GM10248 (cell line): ENCODE measurements at regions not wholly inside any gene's neighbourhood (a gene's known extent, or its start where the extent isn't known, plus 50 kb on each side); places are given as distances from the start of the nearest gene placed in this dataset.

ENCODE experiments used
- CTCF ChIA-PET: fragments of 300-600 bp; sonication (Branson Sonifier 250); formaldehyde crosslinking; extraction: SDS; loops from one replicate; lab custom pipeline; 2021; ENCODE audit warnings: antibody characterized with exemption; lab: Yijun Ruan, JAX
- POLR2A ChIA-PET: fragments of 350-650 bp; sonication (Branson Sonifier 250); formaldehyde crosslinking; extraction: SDS; loops from one replicate; lab custom pipeline; 2020; ENCODE audit warnings: antibody characterized with exemption; lab: Yijun Ruan, JAX
- DNase-seq: peaks from one replicate; pipeline ENCODE4 v3.0.0; 2012; ENCODE audit errors: extremely low spot score
- TF ChIP-seq, protein P1 (sequence below): IDR thresholded peaks from 2 replicates; pipeline ENCODE4 v1.5.1; 2012; ENCODE audit warnings: mild to moderate bottlenecking, low read depth; ENCODE audit errors: extremely low read depth, missing control alignments, control extremely low read depth

DNA sequence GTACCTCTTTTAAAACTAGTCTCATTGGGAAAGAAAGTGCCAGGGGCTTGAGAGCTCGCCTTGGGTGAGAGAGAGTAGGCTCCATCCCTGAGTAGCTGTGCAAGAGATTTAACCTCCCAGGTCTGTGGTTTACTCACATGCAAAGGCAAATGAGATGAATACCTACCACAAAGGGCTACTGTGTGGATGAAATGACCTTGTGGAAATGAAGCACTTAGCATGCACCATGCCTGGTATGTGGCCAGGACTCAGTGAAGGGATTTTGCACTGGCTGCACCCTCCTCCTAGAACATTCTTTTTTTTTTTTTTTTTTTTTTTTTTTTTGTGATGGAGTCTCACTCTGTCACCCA, 120.3 kb downstream of the PROX1 start:
- CTCF ChIA-PET: no interaction called here
- no peak for DNase-seq
- TF ChIP-seq, protein P1, sequence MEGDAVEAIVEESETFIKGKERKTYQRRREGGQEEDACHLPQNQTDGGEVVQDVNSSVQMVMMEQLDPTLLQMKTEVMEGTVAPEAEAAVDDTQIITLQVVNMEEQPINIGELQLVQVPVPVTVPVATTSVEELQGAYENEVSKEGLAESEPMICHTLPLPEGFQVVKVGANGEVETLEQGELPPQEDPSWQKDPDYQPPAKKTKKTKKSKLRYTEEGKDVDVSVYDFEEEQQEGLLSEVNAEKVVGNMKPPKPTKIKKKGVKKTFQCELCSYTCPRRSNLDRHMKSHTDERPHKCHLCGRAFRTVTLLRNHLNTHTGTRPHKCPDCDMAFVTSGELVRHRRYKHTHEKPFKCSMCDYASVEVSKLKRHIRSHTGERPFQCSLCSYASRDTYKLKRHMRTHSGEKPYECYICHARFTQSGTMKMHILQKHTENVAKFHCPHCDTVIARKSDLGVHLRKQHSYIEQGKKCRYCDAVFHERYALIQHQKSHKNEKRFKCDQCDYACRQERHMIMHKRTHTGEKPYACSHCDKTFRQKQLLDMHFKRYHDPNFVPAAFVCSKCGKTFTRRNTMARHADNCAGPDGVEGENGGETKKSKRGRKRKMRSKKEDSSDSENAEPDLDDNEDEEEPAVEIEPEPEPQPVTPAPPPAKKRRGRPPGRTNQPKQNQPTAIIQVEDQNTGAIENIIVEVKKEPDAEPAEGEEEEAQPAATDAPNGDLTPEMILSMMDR: no peak
- POLR2A ChIA-PET: no interaction called here

DNA sequence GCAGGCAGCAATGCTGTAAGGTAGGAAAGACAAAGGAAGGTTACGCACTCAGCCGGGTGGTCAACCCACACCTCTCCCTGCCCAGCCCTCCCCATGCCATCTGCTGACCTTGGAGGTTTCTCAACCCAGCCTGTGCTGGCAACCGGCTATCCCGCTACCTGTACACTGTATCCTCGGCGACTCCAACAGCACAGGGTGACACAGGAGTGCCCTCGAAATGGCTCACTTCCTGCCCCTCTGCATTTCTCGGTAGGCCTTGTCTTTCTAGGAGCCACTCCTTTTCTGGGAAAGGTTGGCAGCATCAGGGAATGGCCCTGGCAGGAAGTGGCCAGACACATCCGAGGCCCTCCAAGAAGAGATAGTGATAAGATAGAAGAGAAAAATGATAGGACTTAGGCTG, 124.0 kb downstream of the PROX1 start:
- DNase-seq: no peak
- TF ChIP-seq, protein P1: no peak
- ChIA-PET POLR2A (no interaction called here), CTCF (no interaction called here)

DNA sequence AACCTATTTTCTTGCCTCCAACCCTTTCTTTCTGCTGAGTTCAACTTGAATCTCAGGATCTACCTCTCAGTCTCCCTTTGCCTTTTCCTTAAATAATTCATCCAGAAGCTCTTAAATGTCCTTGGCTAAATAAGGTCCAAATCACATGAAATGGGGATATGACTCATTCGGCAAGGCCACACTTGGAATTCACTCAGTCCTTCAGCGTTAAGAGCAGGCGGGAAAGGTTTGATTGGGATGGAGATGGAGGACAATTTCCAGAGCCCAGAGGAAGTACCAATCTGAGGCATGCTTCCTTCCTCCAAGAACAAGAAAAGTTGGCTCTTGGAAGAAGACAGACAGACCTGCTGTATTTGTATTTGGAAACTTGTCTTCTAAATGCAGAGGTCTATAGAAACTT, 128.5 kb downstream of the PROX1 start:
- CTCF ChIA-PET: no interaction called here
- POLR2A ChIA-PET: no interaction called here
- TF ChIP-seq, protein P1: no peak
- no peak for DNase-seq

DNA sequence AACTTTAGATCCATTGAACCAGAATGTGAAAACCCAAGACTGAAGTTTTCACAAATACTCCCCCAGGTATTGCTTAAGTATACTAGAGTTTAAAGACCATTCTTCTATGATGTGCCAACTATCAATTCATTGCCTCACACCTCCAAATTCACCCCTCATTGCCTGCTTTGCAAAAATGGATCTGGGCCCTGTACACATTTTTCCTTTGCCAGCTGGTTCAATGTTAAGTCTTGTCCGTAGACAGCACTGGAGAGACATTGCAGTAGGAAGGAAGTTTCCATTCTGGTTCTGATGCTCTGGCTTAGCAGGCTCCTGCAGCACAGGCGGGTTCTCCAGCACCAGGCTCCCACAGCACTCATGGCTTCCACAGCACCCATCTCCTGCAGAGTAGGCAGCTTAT, 130.0 kb downstream of the PROX1 start:
- no peak for DNase-seq
- CTCF ChIA-PET: no interaction called here
- TF ChIP-seq, protein P1: no peak
- POLR2A ChIA-PET: no interaction called here

DNA sequence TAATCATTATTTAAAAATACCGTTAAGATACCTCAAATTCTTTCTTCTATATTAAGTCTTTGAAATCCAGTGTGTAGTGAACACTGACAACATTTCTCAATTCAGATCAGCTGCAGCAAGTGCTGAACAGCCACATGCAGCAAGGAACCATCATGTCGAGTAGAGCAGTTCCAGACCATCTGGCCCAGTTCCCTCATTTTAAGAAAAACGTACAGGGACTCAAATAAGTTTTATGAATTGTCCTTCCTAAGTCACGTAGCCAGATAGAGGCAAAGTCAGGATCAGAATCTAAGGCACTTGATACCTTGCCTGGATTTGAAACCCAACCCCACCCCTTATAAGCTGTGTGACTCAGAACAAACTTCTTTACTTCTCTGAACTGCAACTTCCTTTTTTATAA, 132.4 kb downstream of the PROX1 start:
- no peak for DNase-seq
- ChIA-PET POLR2A (no interaction called here), CTCF (no interaction called here)
- TF ChIP-seq, protein P1: no peak

DNA sequence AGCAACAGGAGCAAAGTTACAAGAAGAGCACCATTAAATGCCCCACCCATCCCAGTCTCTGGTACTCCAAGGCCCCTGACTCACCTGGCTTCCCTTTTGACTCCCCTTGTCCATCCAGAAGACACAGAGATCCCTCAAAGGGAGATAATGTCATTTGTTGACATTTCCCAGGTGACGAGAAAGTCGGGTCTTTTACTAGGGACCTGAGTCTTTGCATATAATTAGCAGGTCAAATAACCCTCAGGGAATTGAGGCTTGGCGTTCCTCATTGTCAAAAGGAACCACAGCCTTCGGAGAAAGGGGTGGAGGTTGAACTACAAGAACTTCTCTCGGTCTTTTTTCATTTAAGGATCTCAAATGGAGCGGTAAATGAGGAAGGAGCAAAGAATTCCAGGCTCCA, 133.2 kb downstream of the PROX1 start:
- ChIA-PET POLR2A (no interaction called here), CTCF (no interaction called here)
- no peak for DNase-seq
- TF ChIP-seq, protein P1: no peak

DNA sequence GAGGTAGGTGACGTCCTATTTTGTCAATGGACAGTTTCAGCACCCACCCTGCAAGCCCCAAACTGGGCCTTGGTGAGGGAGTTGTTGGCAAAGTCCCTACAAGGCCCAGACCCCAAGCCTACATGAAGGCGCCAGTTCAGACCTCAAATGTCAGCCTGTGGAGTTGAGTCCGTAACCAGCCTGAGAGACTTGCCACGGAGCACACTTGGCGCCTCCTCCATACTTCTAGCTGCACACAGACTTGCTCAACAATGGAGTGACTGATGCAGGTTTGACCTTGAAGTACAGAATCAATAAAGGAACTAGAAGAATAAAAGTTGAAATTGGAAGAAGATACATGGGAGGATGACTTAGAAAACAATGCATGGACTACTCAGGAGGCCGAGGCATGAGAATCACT, 134.3 kb downstream of the PROX1 start:
- ChIA-PET POLR2A (no interaction called here), CTCF (interaction anchor here (1.2 to 2.1 kb wide), 6 partner anchors 11 to 999 kb away, joined by 3 to 10 read pairs (median 4); no protein-coding TSS in a partner anchor)
- TF ChIP-seq, protein P1: no peak
- no peak for DNase-seq
